ENCODE measurements at regions not wholly inside any gene's neighbourhood (a gene's known extent, or its start where the extent isn't known, plus 50 kb on each side); places are given as distances from the start of the nearest gene placed in this dataset.

- no peak for DNase-seq (ENCODE audit: low spot score)
- Histone ChIP-seq H3K79me2 (no peaks in the 10 kb centered on the region), H3K9me3 (ENCODE audit: low read depth) (no peaks in the 10 kb centered on the region), H3K36me3 (replicated peaks; ENCODE audit: insufficient read depth, low read depth) (no peaks in the 10 kb centered on the region), H4K20me1 (ENCODE audit: insufficient read depth, poor library complexity, severe bottlenecking) (no peaks in the 10 kb centered on the region), H3K4me3 (no peak overlapping the region), H2AFZ (no peak overlapping the region), H3K4me1 (ENCODE audit: insufficient read depth) (peaks cover 4% of the 10 kb centered on the region), H3K9me2 (replicated peaks; ENCODE audit: insufficient read depth) (no peaks in the 10 kb centered on the region), H3K27ac (no peak overlapping the region), H3K27me3 (no peaks in the 10 kb centered on the region), H3K4me2 (no peak overlapping the region)
- 81% methylated on average over 6 of the region's 6 CpGs for WGBS (ENCODE audit: low lambda C conversion rate, missing lambda C conversion rate)
- TF ChIP-seq EZH2phosphoT487 (IDR thresholded peaks at IDR 0.05; ENCODE audit: low read depth, severe bottlenecking, unreplicated experiment) (no peak), EZH2 (IDR thresholded peaks at IDR 0.05; ENCODE audit: borderline replicate concordance) (no peak)
- TF ChIP-seq, protein P1, sequence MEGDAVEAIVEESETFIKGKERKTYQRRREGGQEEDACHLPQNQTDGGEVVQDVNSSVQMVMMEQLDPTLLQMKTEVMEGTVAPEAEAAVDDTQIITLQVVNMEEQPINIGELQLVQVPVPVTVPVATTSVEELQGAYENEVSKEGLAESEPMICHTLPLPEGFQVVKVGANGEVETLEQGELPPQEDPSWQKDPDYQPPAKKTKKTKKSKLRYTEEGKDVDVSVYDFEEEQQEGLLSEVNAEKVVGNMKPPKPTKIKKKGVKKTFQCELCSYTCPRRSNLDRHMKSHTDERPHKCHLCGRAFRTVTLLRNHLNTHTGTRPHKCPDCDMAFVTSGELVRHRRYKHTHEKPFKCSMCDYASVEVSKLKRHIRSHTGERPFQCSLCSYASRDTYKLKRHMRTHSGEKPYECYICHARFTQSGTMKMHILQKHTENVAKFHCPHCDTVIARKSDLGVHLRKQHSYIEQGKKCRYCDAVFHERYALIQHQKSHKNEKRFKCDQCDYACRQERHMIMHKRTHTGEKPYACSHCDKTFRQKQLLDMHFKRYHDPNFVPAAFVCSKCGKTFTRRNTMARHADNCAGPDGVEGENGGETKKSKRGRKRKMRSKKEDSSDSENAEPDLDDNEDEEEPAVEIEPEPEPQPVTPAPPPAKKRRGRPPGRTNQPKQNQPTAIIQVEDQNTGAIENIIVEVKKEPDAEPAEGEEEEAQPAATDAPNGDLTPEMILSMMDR (IDR thresholded peaks at IDR 0.05; ENCODE audit: poor library complexity), result no peak
Observed at GRCh38 chr18:47461406-47461948, 210.0 kb upstream of the SKOR2 start.

DNA sequence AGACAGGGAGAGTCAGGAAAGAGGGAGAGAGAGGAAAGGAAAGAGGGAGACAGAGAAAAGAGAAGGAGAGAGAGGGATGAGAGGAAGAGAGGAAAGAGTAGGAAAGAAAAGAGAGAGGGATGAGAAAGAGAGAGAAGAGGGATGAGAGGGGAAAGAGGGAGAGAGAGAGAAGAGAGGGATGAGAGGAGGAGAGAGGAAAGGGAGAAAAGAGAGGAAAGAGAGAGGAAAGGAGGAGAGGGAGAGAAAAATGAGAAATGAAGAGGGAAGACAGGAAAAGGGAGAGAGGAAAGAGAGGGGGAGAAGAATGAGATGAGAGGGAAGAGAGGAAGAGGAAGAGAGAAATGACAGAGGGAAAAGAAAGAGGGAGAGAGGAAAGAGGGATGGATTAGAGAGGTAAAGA lies 207.0 kb upstream of the SKOR2 start:
- Histone ChIP-seq H3K27me3 (no peaks in the 10 kb centered on the region), H3K27ac (no peak overlapping the region), H3K4me2 (no peak overlapping the region), H3K4me3 (no peak overlapping the region), H3K36me3 (replicated peaks; ENCODE audit: insufficient read depth, low read depth) (no peaks in the 10 kb centered on the region), H3K4me1 (ENCODE audit: insufficient read depth) (peaks cover 14% of the 10 kb centered on the region), H2AFZ (no peak overlapping the region), H4K20me1 (ENCODE audit: insufficient read depth, poor library complexity, severe bottlenecking) (no peaks in the 10 kb centered on the region), H3K9me3 (ENCODE audit: low read depth) (no peaks in the 10 kb centered on the region), H3K9me2 (replicated peaks; ENCODE audit: insufficient read depth) (no peaks in the 10 kb centered on the region), H3K79me2 (no peaks in the 10 kb centered on the region)
- TF ChIP-seq EZH2 (IDR thresholded peaks at IDR 0.05; ENCODE audit: borderline replicate concordance), result no peak
- no peak for TF ChIP-seq EZH2phosphoT487 (IDR thresholded peaks at IDR 0.05; ENCODE audit: low read depth, severe bottlenecking, unreplicated experiment)
- TF ChIP-seq, protein P1 (IDR thresholded peaks at IDR 0.05; ENCODE audit: poor library complexity), result no peak
- DNase-seq (ENCODE audit: low spot score), result no peak

DNA sequence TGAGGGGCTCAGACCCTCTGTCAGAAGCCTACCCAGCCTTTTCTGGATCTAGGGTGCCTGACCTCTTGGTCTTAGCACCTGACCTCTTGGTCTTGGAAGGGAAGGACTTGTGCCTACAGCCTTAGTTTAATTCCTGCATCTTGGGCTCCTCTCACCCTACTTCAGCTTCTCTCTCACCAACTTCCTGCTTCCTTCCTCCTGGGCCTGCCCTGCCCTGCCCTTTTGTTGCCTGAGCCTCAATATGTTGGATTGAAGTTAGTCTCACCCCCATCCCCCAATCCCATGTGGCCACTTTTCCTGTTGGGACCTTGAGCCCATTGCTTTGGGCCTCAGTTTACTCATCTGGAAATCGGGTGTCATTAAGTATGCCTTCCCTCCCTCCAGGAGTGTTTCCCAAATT lies 206.2 kb upstream of the SKOR2 start:
- no peak for DNase-seq (ENCODE audit: low spot score)
- H3K4me2 ChIP-seq, result no peak overlapping the region
- no peaks in the 10 kb centered on the region for H3K9me3 ChIP-seq (ENCODE audit: low read depth)
- no peak overlapping the region for H2AFZ ChIP-seq
- H3K27me3 ChIP-seq, result no peaks in the 10 kb centered on the region
- H3K4me3 ChIP-seq, result no peak overlapping the region
- H3K79me2 ChIP-seq, result no peaks in the 10 kb centered on the region
- no peak overlapping the region for H3K27ac ChIP-seq
- no peaks in the 10 kb centered on the region for H4K20me1 ChIP-seq (ENCODE audit: insufficient read depth, poor library complexity, severe bottlenecking)
- TF ChIP-seq, protein P1 (IDR thresholded peaks at IDR 0.05; ENCODE audit: poor library complexity), result no peak
- TF ChIP-seq EZH2 (IDR thresholded peaks at IDR 0.05; ENCODE audit: borderline replicate concordance) (no peak), EZH2phosphoT487 (IDR thresholded peaks at IDR 0.05; ENCODE audit: low read depth, severe bottlenecking, unreplicated experiment) (no peak)
- no peaks in the 10 kb centered on the region for H3K9me2 ChIP-seq (replicated peaks; ENCODE audit: insufficient read depth)
- no peaks in the 10 kb centered on the region for H3K36me3 ChIP-seq (replicated peaks; ENCODE audit: insufficient read depth, low read depth)
- peaks cover 14% of the 10 kb centered on the region for H3K4me1 ChIP-seq (ENCODE audit: insufficient read depth)
- WGBS (ENCODE audit: low lambda C conversion rate, missing lambda C conversion rate), result 84% methylated on average over 1 of the region's 1 CpG

DNA sequence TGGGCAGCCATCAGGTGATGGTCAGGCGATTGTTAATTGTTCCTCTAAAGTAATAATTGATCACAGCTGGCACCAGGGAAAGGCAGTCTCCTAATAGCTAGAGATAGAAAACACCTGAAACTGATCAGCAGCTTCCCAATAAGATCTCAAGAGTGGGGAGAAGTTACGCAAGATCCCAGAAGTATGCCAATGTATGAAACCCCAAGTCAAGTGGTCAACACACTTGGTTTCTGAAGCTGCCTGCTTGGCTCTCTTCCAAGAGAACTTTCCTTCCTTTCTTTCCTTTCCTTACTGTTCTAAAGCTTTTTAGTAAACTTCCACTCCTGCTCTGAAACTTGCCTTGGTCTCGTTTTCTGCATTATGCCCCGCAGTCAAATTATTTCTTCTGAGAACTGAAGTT lies 201.6 kb upstream of the SKOR2 start:
- no peak overlapping the region for H2AFZ ChIP-seq
- no peaks in the 10 kb centered on the region for H3K27me3 ChIP-seq
- no peaks in the 10 kb centered on the region for H4K20me1 ChIP-seq (ENCODE audit: insufficient read depth, poor library complexity, severe bottlenecking)
- H3K4me3 ChIP-seq, result no peak overlapping the region
- no peaks in the 10 kb centered on the region for H3K9me2 ChIP-seq (replicated peaks; ENCODE audit: insufficient read depth)
- no peaks in the 10 kb centered on the region for H3K79me2 ChIP-seq
- H3K36me3 ChIP-seq (replicated peaks; ENCODE audit: insufficient read depth, low read depth), result no peaks in the 10 kb centered on the region
- WGBS (ENCODE audit: low lambda C conversion rate, missing lambda C conversion rate), result 77% methylated on average over 4 of the region's 4 CpGs
- DNase-seq (ENCODE audit: low spot score), result no peak
- no peaks in the 10 kb centered on the region for H3K9me3 ChIP-seq (ENCODE audit: low read depth)
- TF ChIP-seq EZH2phosphoT487 (IDR thresholded peaks at IDR 0.05; ENCODE audit: low read depth, severe bottlenecking, unreplicated experiment) (no peak), EZH2 (IDR thresholded peaks at IDR 0.05; ENCODE audit: borderline replicate concordance) (no peak)
- TF ChIP-seq, protein P1 (IDR thresholded peaks at IDR 0.05; ENCODE audit: poor library complexity), result no peak
- H3K4me2 ChIP-seq, result no peak overlapping the region
- no peak overlapping the region for H3K27ac ChIP-seq
- H3K4me1 ChIP-seq (ENCODE audit: insufficient read depth), result peaks cover 14% of the 10 kb centered on the region

All from hepatocyte (in vitro differentiated cells).